Tibial artery (tissue), 4 donors: ENCODE measurements at regions not wholly inside any gene's neighbourhood (a gene's known extent, or its start where the extent isn't known, plus 50 kb on each side); places are given as distances from the start of the nearest gene placed in this dataset.

Experiments used
- DNase-seq, 2 donors: peaks; one replicate each; pipeline ENCODE4 v3.0.0-alpha.2; 2019
- H3K27ac ChIP-seq, 2 donors: fragments of 200-600 bp; sonication (generic) in 1 of 2; 1 replicate in 1 of 2; 2 replicates in 1 of 2; pipeline ENCODE4 v1.5.1; 2018 to 2019; ENCODE audit warnings: mild to moderate bottlenecking in 1 of 2
- H3K27me3 ChIP-seq, 2 donors: fragments of 200-600 bp; sonication (generic) in 1 of 2; one replicate each; pipeline versions ENCODE4 v1.5.1 to v1.6.0; 2016 to 2019
- H3K36me3 ChIP-seq, 3 donors: fragments of 200-600 bp; sonication (generic) in 2 of 3; one replicate each; pipeline ENCODE4 v1.5.1; 2016 to 2019; ENCODE audit warnings: mild to moderate bottlenecking in 2 of 3
- H3K4me1 ChIP-seq, 4 donors: fragments of 200-600 bp; sonication (generic) in 2 of 4; 1 replicate in 3 of 4; 2 replicates in 1 of 4; pipeline ENCODE4 v1.5.1; 2016 to 2019
- H3K4me3 ChIP-seq, 2 donors: fragments of 200-600 bp; sonication (generic) in 1 of 2; 1 replicate in 1 of 2; 2 replicates in 1 of 2; pipeline ENCODE4 v1.5.1; 2018 to 2019; ENCODE audit warnings: mild to moderate bottlenecking in 2 of 2
- H3K9me3 ChIP-seq, 3 donors: fragments of 200-600 bp; sonication (generic) in 1 of 3; one replicate each; pipeline ENCODE4 v1.5.1; 2016 to 2019
- intact Hi-C: fragments of 100-400 bp; cut with DNase I; formaldehyde crosslinking; loops from one replicate; pipeline ENCODE4 v1.15.0; 2023; ENCODE audit warnings: low total_unique reads
- TF ChIP-seq, protein P1 (sequence below), 2 experiments: fragments of 200-600 bp in 1 of 2; fragments of 450-650 bp in 1 of 2; IDR thresholded peaks; one replicate each; pipeline ENCODE4 v1.5.1; 2017 to 2019; ENCODE audit warnings: antibody characterized with exemption in 2 of 2, mild to moderate bottlenecking in 1 of 2, moderate library complexity in 1 of 2

DNA sequence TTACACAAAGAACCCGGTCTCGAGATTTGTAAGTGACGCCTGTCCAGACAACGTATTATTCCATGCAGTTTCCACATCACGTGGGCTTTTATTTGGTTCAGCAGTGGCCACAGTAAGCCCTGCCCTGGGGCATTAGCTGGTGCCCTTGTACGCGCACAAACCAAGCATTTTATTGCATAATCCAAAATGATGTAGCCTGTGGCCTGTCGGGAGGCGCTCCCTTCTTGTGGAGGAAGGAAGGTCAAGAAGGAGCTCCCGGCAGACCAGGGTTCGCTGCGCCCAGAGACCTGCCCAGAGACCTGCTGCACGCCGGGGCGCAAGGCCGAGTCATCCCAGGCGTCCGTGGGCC lies 179.6 kb upstream of the ALKAL2 start:
- Histone ChIP-seq H3K27ac (no peak overlapping the region), H3K4me1 (peaks cover 0 to 12% (median 7%) of the 10 kb centered on the region in 4 donors), H3K4me3 (no peak overlapping the region), H3K36me3 (no peaks in the 10 kb centered on the region), H3K27me3 (peaks cover 0 to 56% of the 10 kb centered on the region in 2 donors), H3K9me3 (no peaks in the 10 kb centered on the region)
- TF ChIP-seq, protein P1, sequence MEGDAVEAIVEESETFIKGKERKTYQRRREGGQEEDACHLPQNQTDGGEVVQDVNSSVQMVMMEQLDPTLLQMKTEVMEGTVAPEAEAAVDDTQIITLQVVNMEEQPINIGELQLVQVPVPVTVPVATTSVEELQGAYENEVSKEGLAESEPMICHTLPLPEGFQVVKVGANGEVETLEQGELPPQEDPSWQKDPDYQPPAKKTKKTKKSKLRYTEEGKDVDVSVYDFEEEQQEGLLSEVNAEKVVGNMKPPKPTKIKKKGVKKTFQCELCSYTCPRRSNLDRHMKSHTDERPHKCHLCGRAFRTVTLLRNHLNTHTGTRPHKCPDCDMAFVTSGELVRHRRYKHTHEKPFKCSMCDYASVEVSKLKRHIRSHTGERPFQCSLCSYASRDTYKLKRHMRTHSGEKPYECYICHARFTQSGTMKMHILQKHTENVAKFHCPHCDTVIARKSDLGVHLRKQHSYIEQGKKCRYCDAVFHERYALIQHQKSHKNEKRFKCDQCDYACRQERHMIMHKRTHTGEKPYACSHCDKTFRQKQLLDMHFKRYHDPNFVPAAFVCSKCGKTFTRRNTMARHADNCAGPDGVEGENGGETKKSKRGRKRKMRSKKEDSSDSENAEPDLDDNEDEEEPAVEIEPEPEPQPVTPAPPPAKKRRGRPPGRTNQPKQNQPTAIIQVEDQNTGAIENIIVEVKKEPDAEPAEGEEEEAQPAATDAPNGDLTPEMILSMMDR (IDR thresholded peaks at IDR 0.05) = no peak
- no peak for DNase-seq
- intact Hi-C loops = no loop called here

DNA sequence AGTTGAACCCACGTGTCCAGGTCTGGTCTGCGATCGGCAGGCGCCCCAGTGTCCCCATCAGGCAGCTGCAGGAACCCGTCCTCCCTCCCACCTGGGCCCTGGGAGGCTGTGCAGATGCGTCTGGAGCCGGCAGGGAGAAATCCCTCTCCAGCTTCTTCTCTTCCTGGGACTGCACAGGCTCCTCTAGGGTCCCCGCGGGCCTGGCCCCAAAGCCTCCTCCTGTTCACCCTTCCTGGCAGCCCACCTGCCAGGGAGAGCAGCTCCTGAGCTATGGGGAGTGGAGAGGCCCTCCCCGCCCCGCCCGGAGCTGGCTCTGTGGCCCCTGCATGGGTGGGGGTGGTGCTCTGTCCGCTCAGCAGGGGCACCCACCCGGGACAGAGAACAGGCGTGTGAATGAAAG lies 179.2 kb upstream of the ALKAL2 start:
- peaks cover 0 to 12% (median 7%) of the 10 kb centered on the region in 4 donors for H3K4me1 ChIP-seq
- no peaks in the 10 kb centered on the region for H3K36me3 ChIP-seq
- TF ChIP-seq, protein P1 (IDR thresholded peaks at IDR 0.05) = no peak
- peaks cover 0 to 56% of the 10 kb centered on the region in 2 donors for H3K27me3 ChIP-seq
- no peaks in the 10 kb centered on the region for H3K9me3 ChIP-seq
- H3K27ac ChIP-seq = no peak overlapping the region
- no peak overlapping the region for H3K4me3 ChIP-seq
- no peak for DNase-seq
- intact Hi-C loops = no loop called here

DNA sequence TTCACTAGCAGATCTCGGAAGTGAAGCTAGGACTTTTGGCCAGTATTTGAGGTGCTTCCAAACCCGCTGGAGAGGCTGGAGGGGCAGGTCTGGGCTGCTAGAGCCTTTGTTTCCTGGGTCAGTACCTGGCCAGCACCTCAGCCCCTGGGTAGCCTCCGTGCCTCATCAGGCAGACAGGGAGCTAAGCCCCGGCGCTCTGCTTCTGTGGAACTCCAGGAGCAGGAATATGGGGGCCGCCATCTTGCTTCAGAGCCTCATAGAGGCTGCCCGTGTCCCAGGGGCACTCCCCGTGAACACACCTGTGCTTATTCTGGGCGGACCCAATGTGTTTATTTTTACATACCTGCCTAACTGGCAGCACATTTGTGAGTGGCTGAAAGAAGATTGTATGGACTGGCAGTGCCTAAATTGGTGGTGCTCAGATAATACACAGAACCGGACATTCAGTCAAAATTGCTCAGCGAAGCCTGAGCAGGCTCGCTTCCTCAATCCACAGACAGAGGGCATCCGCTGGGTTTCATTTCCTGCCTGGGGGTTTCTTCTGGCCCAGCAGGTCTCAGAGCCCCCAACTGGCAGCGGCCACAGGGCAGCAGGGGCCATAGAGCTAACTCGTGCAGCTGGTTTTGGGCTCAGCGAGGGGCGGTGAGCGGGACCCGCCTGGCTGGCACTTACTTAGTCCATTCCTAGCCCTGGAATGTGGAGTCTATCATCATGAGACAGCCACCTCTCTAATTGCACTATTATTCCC lies 176.8 kb upstream of the ALKAL2 start:
- H3K4me3 ChIP-seq = no peak overlapping the region
- H3K4me1 ChIP-seq = peaks cover 0 to 12% (median 7%) of the 10 kb centered on the region in 4 donors
- intact Hi-C loops = no loop called here
- H3K9me3 ChIP-seq = no peaks in the 10 kb centered on the region
- no peaks in the 10 kb centered on the region for H3K36me3 ChIP-seq
- peaks cover 0 to 53% of the 10 kb centered on the region in 2 donors for H3K27me3 ChIP-seq
- H3K27ac ChIP-seq = no peak overlapping the region
- DNase-seq = no peak
- TF ChIP-seq, protein P1 (IDR thresholded peaks at IDR 0.05) = no peak

DNA sequence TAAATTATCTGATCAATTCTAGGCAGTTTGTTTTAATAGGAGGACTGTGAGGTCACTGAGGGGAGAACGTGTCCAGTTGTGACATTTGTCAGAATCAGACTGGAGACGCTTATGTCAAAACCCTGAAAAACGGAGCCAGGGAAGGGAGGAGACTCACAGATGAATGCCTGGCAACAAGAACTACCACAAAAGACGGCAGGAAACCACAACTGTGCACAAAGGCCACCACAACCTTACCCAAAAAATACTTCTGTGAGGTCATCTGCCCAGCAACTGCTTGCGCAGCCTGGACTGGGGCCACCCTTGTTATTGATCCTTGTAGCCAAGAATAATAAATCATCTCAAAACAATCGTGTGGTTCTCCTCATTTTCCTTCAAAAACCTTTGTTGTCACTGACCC lies 173.0 kb upstream of the ALKAL2 start:
- Histone ChIP-seq H3K4me3 (no peak overlapping the region), H3K36me3 (no peaks in the 10 kb centered on the region), H3K27ac (no peak overlapping the region), H3K9me3 (no peaks in the 10 kb centered on the region), H3K4me1 (no peaks in the 10 kb centered on the region), H3K27me3 (peaks cover 0 to 20% of the 10 kb centered on the region in 2 donors)
- intact Hi-C loops = no loop called here
- TF ChIP-seq, protein P1 (IDR thresholded peaks at IDR 0.05) = no peak
- DNase-seq = no peak

DNA sequence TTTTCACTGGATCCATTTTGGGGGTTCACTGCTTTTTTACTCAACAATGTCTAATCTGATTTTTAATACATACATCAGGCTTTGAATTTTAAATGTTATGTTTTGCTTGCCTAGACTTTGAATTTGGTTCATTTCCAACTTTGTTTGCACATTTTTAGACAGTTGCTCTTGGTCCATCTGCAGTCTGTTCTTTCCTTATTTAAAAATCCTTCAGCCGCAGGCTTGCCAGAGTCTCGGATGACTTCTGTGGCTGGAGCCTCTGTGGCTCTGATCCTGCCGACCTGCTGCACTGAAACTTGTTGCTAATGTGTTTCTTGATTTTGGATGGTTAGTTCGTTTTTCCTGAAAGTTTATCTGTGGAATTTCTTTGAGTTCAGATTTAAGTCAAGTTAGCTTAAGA lies 172.0 kb upstream of the ALKAL2 start:
- DNase-seq = no peak
- TF ChIP-seq, protein P1 (IDR thresholded peaks at IDR 0.05) = no peak
- H3K36me3 ChIP-seq = no peaks in the 10 kb centered on the region
- no peaks in the 10 kb centered on the region for H3K4me1 ChIP-seq
- intact Hi-C loops = no loop called here
- no peak overlapping the region for H3K4me3 ChIP-seq
- no peak overlapping the region for H3K27ac ChIP-seq
- H3K27me3 ChIP-seq = peaks cover 0 to 17% of the 10 kb centered on the region in 2 donors
- no peaks in the 10 kb centered on the region for H3K9me3 ChIP-seq
